Astrocyte (in vitro differentiated cells and primary cell): ENCODE measurements at regions not wholly inside any gene's neighbourhood (a gene's known extent, or its start where the extent isn't known, plus 50 kb on each side); places are given as distances from the start of the nearest gene placed in this dataset.

ENCODE experiments used
- DNase-seq: peaks from one replicate; pipeline ENCODE4 v3.0.0-alpha.2; 2010; ENCODE audit warnings: low read depth
- FAIRE-seq: peaks from 2 replicates; lab custom pipeline; 2011; peaks lifted over from hg19 to GRCh38; lab: Jason Lieb, UNC
- H2AFZ ChIP-seq: 2 replicates; pipeline ENCODE4 v1.6.0; 2012; ENCODE audit warnings: low read depth, low read length, inconsistent platforms
- H3K27ac ChIP-seq: 2 replicates; pipeline ENCODE4 v1.5.1; 2011; ENCODE audit warnings: low read depth, low read length, inconsistent platforms
- H3K27me3 ChIP-seq: 2 replicates; pipeline ENCODE4 v1.6.0; 2011; ENCODE audit warnings: low read length, inconsistent platforms; ENCODE audit not compliant: insufficient read depth
- H3K36me3 ChIP-seq: 2 replicates; pipeline ENCODE4 v1.5.1; 2011; ENCODE audit warnings: low read length, inconsistent platforms; ENCODE audit not compliant: insufficient read depth
- H3K4me1 ChIP-seq: 2 replicates; pipeline ENCODE4 v1.5.1; 2011; ENCODE audit warnings: low read length, inconsistent platforms; ENCODE audit not compliant: insufficient read depth
- H3K4me2 ChIP-seq: 2 replicates; pipeline ENCODE4 v1.6.0; 2012; ENCODE audit warnings: low read length, inconsistent platforms
- H3K4me3 ChIP-seq: 2 replicates; pipeline ENCODE4 v1.5.1; 2011; ENCODE audit warnings: low read depth, mild to moderate bottlenecking, low read length, inconsistent platforms; ENCODE audit not compliant: insufficient read depth
- H3K79me2 ChIP-seq: 2 replicates; pipeline ENCODE4 v1.6.0; 2012; ENCODE audit warnings: mild to moderate bottlenecking, low read length, inconsistent platforms; ENCODE audit not compliant: insufficient read depth
- H3K9ac ChIP-seq: 2 replicates; pipeline ENCODE4 v1.6.0; 2012; ENCODE audit warnings: mild to moderate bottlenecking, low read length, inconsistent platforms
- H3K9me3 ChIP-seq: 2 replicates; pipeline ENCODE4 v1.5.1; 2012; ENCODE audit warnings: low read depth, mild to moderate bottlenecking, low read length, inconsistent platforms; ENCODE audit not compliant: insufficient read depth
- H4K20me1 ChIP-seq: 2 replicates; pipeline ENCODE4 v1.6.0; 2012; ENCODE audit warnings: low read length, inconsistent platforms; ENCODE audit not compliant: insufficient read depth
- H3K27ac Mint-ChIP-seq: one replicate; pipeline ENCODE4 v1.8.0; 2021; ENCODE audit warnings: mild to moderate bottlenecking, mixed read lengths; ENCODE audit not compliant: unreplicated experiment
- H3K27me3 Mint-ChIP-seq: one replicate; pipeline ENCODE4 v1.8.0; 2021; ENCODE audit warnings: low read depth, mixed read lengths; ENCODE audit not compliant: unreplicated experiment
- H3K36me3 Mint-ChIP-seq: one replicate; pipeline ENCODE4 v1.8.0; 2021; ENCODE audit warnings: low read depth, mixed read lengths; ENCODE audit not compliant: unreplicated experiment
- H3K4me1 Mint-ChIP-seq: one replicate; pipeline ENCODE4 v1.8.0; 2021; ENCODE audit warnings: low read depth, mixed read lengths; ENCODE audit not compliant: unreplicated experiment
- H3K4me3 Mint-ChIP-seq: one replicate; pipeline ENCODE4 v1.8.0; 2021; ENCODE audit warnings: mild to moderate bottlenecking, moderate library complexity, mixed read lengths; ENCODE audit not compliant: unreplicated experiment
- H3K9me3 Mint-ChIP-seq: one replicate; pipeline ENCODE4 v1.8.0; 2021; ENCODE audit warnings: mild to moderate bottlenecking, mixed read lengths; ENCODE audit not compliant: unreplicated experiment
- EZH2 ChIP-seq: IDR thresholded peaks from 2 replicates; pipeline ENCODE4 v1.6.1; 2012; ENCODE audit warnings: mild to moderate bottlenecking, low read length, inconsistent platforms; ENCODE audit not compliant: insufficient read depth
- TF ChIP-seq, protein P1 (sequence below): IDR thresholded peaks from 2 replicates; pipeline ENCODE4 v1.5.1; 2011; ENCODE audit warnings: low read depth, mild to moderate bottlenecking, inconsistent platforms, low read length, moderate library complexity; ENCODE audit not compliant: insufficient read depth

DNA sequence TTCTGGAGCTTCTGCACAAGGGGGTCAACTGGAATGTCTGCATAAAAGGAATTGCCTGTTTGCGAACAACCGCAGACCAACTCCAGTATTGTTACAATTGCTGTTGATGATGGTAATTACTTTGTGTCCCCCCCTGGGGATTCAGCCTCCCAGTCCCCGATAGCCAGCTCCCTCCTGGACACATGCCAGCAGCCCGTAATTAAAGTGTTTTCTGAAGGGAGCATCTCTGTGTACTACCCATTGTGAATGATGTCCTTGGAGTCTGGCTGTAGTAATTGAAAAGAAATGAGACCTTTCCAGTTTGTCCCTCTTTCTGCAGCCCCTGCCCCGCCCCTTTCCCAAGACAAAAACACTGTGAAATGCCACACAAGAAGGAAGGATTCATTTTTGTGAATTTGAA lies 377.1 kb upstream of the LCORL start:
- H3K4me3 Mint-ChIP-seq = no peak overlapping the region
- no peaks in the 10 kb centered on the region for H4K20me1 ChIP-seq
- H3K9ac ChIP-seq = no peak overlapping the region
- H3K4me1 Mint-ChIP-seq = no peaks in the 10 kb centered on the region
- no peaks in the 10 kb centered on the region for H3K27me3 Mint-ChIP-seq
- H3K27ac Mint-ChIP-seq = no peak overlapping the region
- H3K27me3 ChIP-seq = no peaks in the 10 kb centered on the region
- no peak overlapping the region for H3K4me2 ChIP-seq
- no peaks in the 10 kb centered on the region for H3K36me3 Mint-ChIP-seq
- DNase-seq (no peak), FAIRE-seq (no peak)
- no peaks in the 10 kb centered on the region for H3K36me3 ChIP-seq
- H3K27ac ChIP-seq = no peak overlapping the region
- no peaks in the 10 kb centered on the region for H3K4me1 ChIP-seq
- no peak for TF ChIP-seq EZH2
- TF ChIP-seq, protein P1, sequence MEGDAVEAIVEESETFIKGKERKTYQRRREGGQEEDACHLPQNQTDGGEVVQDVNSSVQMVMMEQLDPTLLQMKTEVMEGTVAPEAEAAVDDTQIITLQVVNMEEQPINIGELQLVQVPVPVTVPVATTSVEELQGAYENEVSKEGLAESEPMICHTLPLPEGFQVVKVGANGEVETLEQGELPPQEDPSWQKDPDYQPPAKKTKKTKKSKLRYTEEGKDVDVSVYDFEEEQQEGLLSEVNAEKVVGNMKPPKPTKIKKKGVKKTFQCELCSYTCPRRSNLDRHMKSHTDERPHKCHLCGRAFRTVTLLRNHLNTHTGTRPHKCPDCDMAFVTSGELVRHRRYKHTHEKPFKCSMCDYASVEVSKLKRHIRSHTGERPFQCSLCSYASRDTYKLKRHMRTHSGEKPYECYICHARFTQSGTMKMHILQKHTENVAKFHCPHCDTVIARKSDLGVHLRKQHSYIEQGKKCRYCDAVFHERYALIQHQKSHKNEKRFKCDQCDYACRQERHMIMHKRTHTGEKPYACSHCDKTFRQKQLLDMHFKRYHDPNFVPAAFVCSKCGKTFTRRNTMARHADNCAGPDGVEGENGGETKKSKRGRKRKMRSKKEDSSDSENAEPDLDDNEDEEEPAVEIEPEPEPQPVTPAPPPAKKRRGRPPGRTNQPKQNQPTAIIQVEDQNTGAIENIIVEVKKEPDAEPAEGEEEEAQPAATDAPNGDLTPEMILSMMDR = no peak
- H2AFZ ChIP-seq = no peak overlapping the region
- H3K4me3 ChIP-seq = no peak overlapping the region
- H3K79me2 ChIP-seq = no peaks in the 10 kb centered on the region
- no peaks in the 10 kb centered on the region for H3K9me3 Mint-ChIP-seq
- H3K9me3 ChIP-seq = no peaks in the 10 kb centered on the region

DNA sequence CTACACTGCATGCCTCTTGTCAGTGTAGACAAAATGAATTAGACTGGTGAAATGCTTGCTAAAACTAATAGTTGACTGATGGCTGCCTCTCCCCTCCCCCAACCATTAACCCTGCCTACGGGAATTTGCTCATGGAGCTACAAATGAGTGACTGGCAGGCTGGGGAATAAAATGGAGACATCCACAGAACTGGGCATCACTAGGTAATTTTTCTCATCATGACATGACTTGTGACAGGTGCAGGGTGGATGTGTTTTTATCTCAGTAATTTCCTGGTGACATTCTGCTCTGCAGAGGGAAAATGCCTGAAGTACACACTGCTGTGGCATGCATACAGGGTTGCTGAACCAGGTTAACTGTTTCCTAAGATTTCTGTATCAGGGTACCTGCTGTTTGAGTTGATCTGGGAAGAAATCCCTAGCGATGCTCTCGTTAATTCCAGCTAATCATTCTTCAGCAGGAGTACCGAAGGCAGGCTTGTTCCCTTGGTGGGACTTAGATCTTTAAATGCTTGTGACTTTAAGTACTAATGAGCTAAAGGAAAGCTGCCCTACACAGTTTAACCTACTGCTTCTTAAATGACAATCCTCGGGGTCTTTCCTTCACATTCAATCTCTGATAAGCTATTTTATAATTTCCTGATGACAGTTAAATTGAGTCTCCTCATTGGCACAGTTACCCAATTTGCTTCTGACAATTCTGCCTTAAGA lies 376.3 kb upstream of the LCORL start:
- H3K27me3 Mint-ChIP-seq = no peaks in the 10 kb centered on the region
- no peaks in the 10 kb centered on the region for H3K9me3 Mint-ChIP-seq
- Histone ChIP-seq H3K27me3 (no peaks in the 10 kb centered on the region), H4K20me1 (no peaks in the 10 kb centered on the region), H2AFZ (no peak overlapping the region), H3K4me2 (no peak overlapping the region), H3K27ac (no peak overlapping the region), H3K79me2 (no peaks in the 10 kb centered on the region), H3K9me3 (no peaks in the 10 kb centered on the region), H3K4me3 (no peak overlapping the region), H3K9ac (no peak overlapping the region), H3K36me3 (no peaks in the 10 kb centered on the region), H3K4me1 (no peaks in the 10 kb centered on the region)
- no peak for TF ChIP-seq EZH2
- TF ChIP-seq, protein P1 = no peak
- H3K4me1 Mint-ChIP-seq = no peaks in the 10 kb centered on the region
- H3K36me3 Mint-ChIP-seq = no peaks in the 10 kb centered on the region
- FAIRE-seq = no peak
- no peak overlapping the region for H3K27ac Mint-ChIP-seq
- no peak overlapping the region for H3K4me3 Mint-ChIP-seq
- DNase-seq = no peak

DNA sequence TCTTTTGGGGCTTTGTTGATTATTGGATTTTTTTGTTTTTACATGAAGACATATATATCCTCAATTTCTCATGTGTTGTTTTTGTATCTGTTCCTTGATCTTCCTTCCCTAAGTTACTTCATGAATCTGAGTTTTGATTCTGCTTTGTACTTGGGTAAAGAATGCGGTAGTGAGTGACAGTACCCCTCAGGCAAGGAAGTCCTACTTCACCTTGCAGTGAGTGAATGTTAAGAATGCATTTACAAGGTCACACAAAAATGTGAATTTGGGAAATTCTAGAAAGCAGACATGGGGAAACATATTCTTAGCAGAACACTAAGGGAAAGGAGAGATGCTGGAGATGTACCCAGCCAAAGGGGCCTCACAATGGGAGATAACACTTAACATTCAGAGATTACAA lies 373.1 kb upstream of the LCORL start:
- no peaks in the 10 kb centered on the region for H3K9me3 Mint-ChIP-seq
- TF ChIP-seq EZH2 = no peak
- TF ChIP-seq, protein P1 = no peak
- no peak overlapping the region for H3K27ac Mint-ChIP-seq
- FAIRE-seq (no peak), DNase-seq (no peak)
- no peaks in the 10 kb centered on the region for H3K9me3 ChIP-seq
- no peaks in the 10 kb centered on the region for H3K36me3 ChIP-seq
- H3K36me3 Mint-ChIP-seq = no peaks in the 10 kb centered on the region
- no peak overlapping the region for H3K27ac ChIP-seq
- no peaks in the 10 kb centered on the region for H3K27me3 Mint-ChIP-seq
- H3K4me3 ChIP-seq = no peak overlapping the region
- no peak overlapping the region for H3K4me2 ChIP-seq
- no peaks in the 10 kb centered on the region for H3K4me1 ChIP-seq
- H3K27me3 ChIP-seq = no peaks in the 10 kb centered on the region
- no peak overlapping the region for H2AFZ ChIP-seq
- no peaks in the 10 kb centered on the region for H4K20me1 ChIP-seq
- H3K9ac ChIP-seq = no peak overlapping the region
- peaks cover 6% of the 10 kb centered on the region for H3K4me1 Mint-ChIP-seq
- no peaks in the 10 kb centered on the region for H3K79me2 ChIP-seq
- H3K4me3 Mint-ChIP-seq = no peak overlapping the region
